IMR-90 (cell line): ENCODE measurements at regions not wholly inside any gene's neighbourhood (a gene's known extent, or its start where the extent isn't known, plus 50 kb on each side); places are given as distances from the start of the nearest gene placed in this dataset.

ENCODE experiments used
- ATAC-seq: fragments of 200-7000 bp; cut with Tn5 transposase; 2 replicates; pipeline ENCODE4 v1.9.1; 2020; ENCODE audit warnings: low read depth, mild to moderate bottlenecking, moderate library complexity
- BruUV-seq: library from RNA; stranded (reverse); fragments of 400-500 nt; replicated peaks from 2 replicates; lab custom pipeline; 2021; lab: Mats Ljungman, UMichigan
- CTCF ChIA-PET: fragments of 300-600 bp; formaldehyde crosslinking; extraction: SDS; loops from one replicate; lab custom pipeline; 2021; ENCODE audit warnings: antibody characterized with exemption; lab: Yijun Ruan, JAX
- POLR2A ChIA-PET: fragments of 300-600 bp; sonication (Branson Sonifier 250); formaldehyde crosslinking; loops from one replicate; lab custom pipeline; 2022; ENCODE audit warnings: antibody characterized with exemption; ENCODE audit not compliant: unreplicated experiment; lab: Charles Lee
- DNase-seq: peaks from one replicate; pipeline ENCODE4 v3.0.0; 2013
- H2AFZ ChIP-seq: replicated peaks from 2 replicates; pipeline ENCODE3; 2013; ENCODE audit warnings: low read length, mild to moderate bottlenecking; ENCODE audit not compliant: poor library complexity
- H2AK5ac ChIP-seq: 2 replicates; pipeline ENCODE4 v1.6.1; 2013; ENCODE audit warnings: low read depth, low read length, inconsistent platforms
- H2AK9ac ChIP-seq: replicated peaks from 2 replicates; pipeline ENCODE3; 2013; ENCODE audit warnings: mild to moderate bottlenecking, low read depth, low read length, moderate library complexity; ENCODE audit not compliant: poor library complexity
- H2BK120ac ChIP-seq: 2 replicates; pipeline ENCODE4 v1.6.1; 2013; ENCODE audit warnings: low read depth, low read length, inconsistent platforms
- H2BK15ac ChIP-seq: 3 replicates; pipeline ENCODE4 v1.6.1; 2013; ENCODE audit warnings: low read depth, low read length, inconsistent platforms
- H2BK20ac ChIP-seq: 2 replicates; pipeline ENCODE4 v1.6.1; 2013; ENCODE audit warnings: low read depth, mild to moderate bottlenecking, inconsistent platforms, low read length, moderate library complexity
- H2BK5ac ChIP-seq: 2 replicates; pipeline ENCODE4 v1.6.1; 2013; ENCODE audit warnings: mild to moderate bottlenecking, low read depth, low read length, inconsistent platforms; ENCODE audit not compliant: poor library complexity, severe bottlenecking
- H3K14ac ChIP-seq: replicated peaks from 2 replicates; pipeline ENCODE4 v1.6.1; 2013; ENCODE audit warnings: low read depth, low read length, inconsistent platforms
- H3K18ac ChIP-seq: 2 replicates; pipeline ENCODE4 v1.6.1; 2013; ENCODE audit warnings: low read depth, low read length, control low read depth
- H3K23ac ChIP-seq: 2 replicates; pipeline ENCODE4 v1.6.1; 2013; ENCODE audit warnings: low read depth, low read length, inconsistent platforms
- H3K27ac ChIP-seq: 2 replicates; pipeline ENCODE4 v1.5.1; 2013; ENCODE audit warnings: mild to moderate bottlenecking, control low read depth, low read length; ENCODE audit not compliant: insufficient read depth
- H3K27me3 ChIP-seq: 2 replicates; pipeline ENCODE4 v1.6.1; 2013; ENCODE audit warnings: low read length; ENCODE audit not compliant: control insufficient read depth, insufficient read depth
- H3K36me3 ChIP-seq: 2 replicates; pipeline ENCODE4 v1.6.1; 2013; ENCODE audit warnings: low read length, mixed read lengths; ENCODE audit not compliant: control insufficient read depth, insufficient read depth
- H3K4ac ChIP-seq: 2 replicates; pipeline ENCODE4 v1.6.1; 2013; ENCODE audit warnings: low read depth, low read length, inconsistent platforms
- H3K4me1 ChIP-seq: 2 replicates; pipeline ENCODE4 v1.6.1; 2013; ENCODE audit warnings: low read length, mixed read lengths; ENCODE audit not compliant: control insufficient read depth, insufficient read depth
- H3K4me2 ChIP-seq: 2 replicates; pipeline ENCODE4 v1.6.1; 2013; ENCODE audit warnings: low read depth, mild to moderate bottlenecking, control low read depth, low read length, moderate library complexity
- H3K4me3 ChIP-seq: 2 replicates; pipeline ENCODE4 v1.5.1; 2013; ENCODE audit warnings: low read depth, mild to moderate bottlenecking, control low read depth, low read length, moderate library complexity; ENCODE audit not compliant: insufficient read depth
- H3K56ac ChIP-seq: 2 replicates; pipeline ENCODE4 v1.6.1; 2013; ENCODE audit warnings: low read length, inconsistent platforms; ENCODE audit not compliant: insufficient read depth; ENCODE audit errors: extremely low read depth
- H3K79me1 ChIP-seq, 2 experiments: 2 replicates each; pipeline ENCODE4 v1.6.1; 2013; ENCODE audit warnings: low read length in 2 of 2, inconsistent platforms in 1 of 2, low read depth in 1 of 2
- H3K9ac ChIP-seq: 2 replicates; pipeline ENCODE4 v1.6.1; 2013; ENCODE audit warnings: low read depth, low read length, control low read depth
- H3K9me1 ChIP-seq: 2 replicates; pipeline ENCODE4 v1.6.1; 2013; ENCODE audit warnings: low read length, inconsistent platforms; ENCODE audit not compliant: insufficient read depth
- H3K9me3 ChIP-seq: 2 replicates; pipeline ENCODE4 v1.6.1; 2013; ENCODE audit warnings: low read length; ENCODE audit not compliant: control insufficient read depth, insufficient read depth
- H4K20me1 ChIP-seq: 2 replicates; pipeline ENCODE4 v1.6.1; 2013; ENCODE audit warnings: low read length, inconsistent platforms; ENCODE audit not compliant: insufficient read depth
- H4K5ac ChIP-seq: 2 replicates; pipeline ENCODE4 v1.6.1; 2013; ENCODE audit warnings: mild to moderate bottlenecking, low read depth, low read length, control low read depth
- H4K8ac ChIP-seq, 2 experiments: 2 replicates each; pipeline ENCODE4 v1.6.1; 2013; ENCODE audit warnings: low read depth in 2 of 2, low read length in 2 of 2, control low read depth in 1 of 2, inconsistent platforms in 1 of 2
- H4K91ac ChIP-seq: 2 replicates; pipeline ENCODE4 v1.6.1; 2013; ENCODE audit warnings: low read depth, low read length, inconsistent platforms; ENCODE audit not compliant: insufficient read depth
- BHLHE40 ChIP-seq: fragments of 150-350 bp; IDR thresholded peaks from 2 replicates; pipeline ENCODE4 v1.6.1; 2016; ENCODE audit warnings: mild to moderate bottlenecking, low read depth, low read length
- CEBPB ChIP-seq: IDR thresholded peaks from 2 replicates; pipeline ENCODE4 v1.6.1; 2012; ENCODE audit warnings: low read depth, low read length, improper control_type of control experiment
- CHD1 ChIP-seq: IDR thresholded peaks from 2 replicates; pipeline ENCODE4 v1.6.1; 2012; ENCODE audit warnings: low read depth, low read length, improper control_type of control experiment
- CTCF ChIP-seq: conservative IDR thresholded peaks from 2 replicates; pipeline ENCODE4 v1.5.1; 2012; ENCODE audit warnings: mild to moderate bottlenecking, low read depth, low read length, improper control_type of control experiment
- ELK1 ChIP-seq: fragments of 150-350 bp; IDR thresholded peaks from 2 replicates; pipeline ENCODE4 v1.6.1; 2016; ENCODE audit warnings: low read depth, mild to moderate bottlenecking, low read length, moderate library complexity, borderline replicate concordance
- FOS ChIP-seq: fragments of 150-350 bp; IDR thresholded peaks from 2 replicates; pipeline ENCODE4 v1.6.1; 2016; ENCODE audit warnings: low read depth, low read length
- MAFK ChIP-seq: IDR thresholded peaks from 2 replicates; pipeline ENCODE4 v1.6.1; 2012; ENCODE audit warnings: low read depth, low read length, improper control_type of control experiment
- MAZ ChIP-seq: IDR thresholded peaks from 2 replicates; pipeline ENCODE4 v1.6.1; 2012; ENCODE audit warnings: low read depth, mild to moderate bottlenecking, low read length, improper control_type of control experiment, moderate library complexity, borderline replicate concordance
- MXI1 ChIP-seq: IDR thresholded peaks from 2 replicates; pipeline ENCODE4 v1.6.1; 2012; ENCODE audit warnings: low read depth, mild to moderate bottlenecking, low read length, moderate library complexity, borderline replicate concordance
- NFE2L2 ChIP-seq: fragments of 150-350 bp; IDR thresholded peaks from 2 replicates; pipeline ENCODE4 v1.6.1; 2016; ENCODE audit warnings: low read depth, mild to moderate bottlenecking, low read length
- POLR2A ChIP-seq: IDR thresholded peaks from 2 replicates; pipeline ENCODE4 v1.6.1; 2012; ENCODE audit warnings: mild to moderate bottlenecking, low read depth, low read length
- RAD21 ChIP-seq: IDR thresholded peaks from 2 replicates; pipeline ENCODE4 v1.6.1; 2012; ENCODE audit warnings: low read length, improper control_type of control experiment
- RCOR1 ChIP-seq: IDR thresholded peaks from 2 replicates; pipeline ENCODE4 v1.6.1; 2012; ENCODE audit warnings: mild to moderate bottlenecking, low read length, improper control_type of control experiment; ENCODE audit not compliant: insufficient replicate concordance
- RFX5 ChIP-seq: IDR thresholded peaks from 2 replicates; pipeline ENCODE4 v1.8.0; 2012; ENCODE audit warnings: low read depth, mild to moderate bottlenecking, low read length, moderate library complexity
- SMC3 ChIP-seq: fragments of 150-350 bp; IDR thresholded peaks from 2 replicates; pipeline ENCODE4 v1.6.1; 2016; ENCODE audit warnings: low read depth, mild to moderate bottlenecking, antibody characterized with exemption, low read length, moderate library complexity
- USF2 ChIP-seq: fragments of 150-350 bp; IDR thresholded peaks from 2 replicates; pipeline ENCODE4 v1.6.1; 2017; ENCODE audit warnings: mild to moderate bottlenecking, antibody characterized with exemption, low read length, low read depth
- WGBS, 2 experiments: methylation state at CpG; one replicate each; pipeline versions ENCODE4 v1.1.5 to v1.1.7; 2013; ENCODE audit warnings: missing lambda C conversion rate in 2 of 2; ENCODE audit not compliant: insufficient read length in 1 of 2; ENCODE audit errors: extremely low coverage in 2 of 2; 5-methylcytosine and 5-hydroxymethylcytosine counted together
- dilution Hi-C: fragments of 300-500 bp; cut with HindIII; formaldehyde crosslinking; loops from one replicate; pipeline ENCODE4 v1.14.3; 2018; ENCODE audit warnings: low sequenced_read_pairs; ENCODE audit not compliant: unreplicated experiment
- in situ Hi-C: fragments of 300-500 bp; cut with MboI; formaldehyde crosslinking; loops from 3 replicates; pipeline ENCODE4 v1.14.3; 2019; ENCODE audit warnings: low sequenced_read_pairs, inconsistent platforms, mixed read lengths
- intact Hi-C: fragments of 100-400 bp; cut with micrococcal nuclease; formaldehyde crosslinking; loops from 2 replicates; pipeline ENCODE4 v1.10.0; 2022

GRCh38 chr4:145348291-145348690, 133.4 kb upstream of the SMAD1 start:
- no peaks in the 10 kb centered on the region for H3K79me1 ChIP-seq
- no peak overlapping the region for H2BK5ac ChIP-seq
- DNase-seq (no peak), ATAC-seq (no peak)
- H2BK20ac ChIP-seq = no peak overlapping the region
- no peak overlapping the region for H2AK5ac ChIP-seq
- no peaks in the 10 kb centered on the region for H3K27me3 ChIP-seq
- no peak overlapping the region for H4K5ac ChIP-seq
- no peak overlapping the region for H3K14ac ChIP-seq
- H3K36me3 ChIP-seq = no peaks in the 10 kb centered on the region
- no peak overlapping the region for H3K23ac ChIP-seq
- H4K91ac ChIP-seq = no peak overlapping the region
- H3K18ac ChIP-seq = no peak overlapping the region
- H3K9me3 ChIP-seq = no peaks in the 10 kb centered on the region
- intact Hi-C loops (no loop called here), dilution Hi-C loops (no loop called here), in situ Hi-C loops (no loop called here)
- no peak overlapping the region for H2AFZ ChIP-seq
- ChIA-PET CTCF (interaction anchor here (1.1 kb wide), 1 partner anchor 11 kb away, joined by 3 read pairs; no protein-coding TSS in a partner anchor), POLR2A (no interaction called here)
- H2AK9ac ChIP-seq = no peak overlapping the region
- no peak overlapping the region for H4K8ac ChIP-seq
- H3K4me1 ChIP-seq = no peaks in the 10 kb centered on the region
- H4K20me1 ChIP-seq = no peaks in the 10 kb centered on the region
- no peak overlapping the region for H3K56ac ChIP-seq
- H3K4me2 ChIP-seq = no peak overlapping the region
- no peak overlapping the region for H2BK120ac ChIP-seq
- no peak overlapping the region for H3K9ac ChIP-seq
- H3K27ac ChIP-seq = no peak overlapping the region
- no peak overlapping the region for H3K4me3 ChIP-seq
- H2BK15ac ChIP-seq = no peak overlapping the region
- H3K9me1 ChIP-seq = no peaks in the 10 kb centered on the region
- no CpG with 5 or more reads among the region's 4 CpGs for WGBS, 2 experiments
- no peak overlapping the region for H3K4ac ChIP-seq
- BruUV-seq = no TSS peak
- TF ChIP-seq CEBPB (no peak), RFX5 (no peak), MAFK (no peak), NFE2L2 (no peak), MAZ (no peak), USF2 (no peak), CTCF (no peak), RAD21 (no peak), FOS (no peak), ELK1 (no peak), SMC3 (no peak), RCOR1 (no peak), BHLHE40 (no peak), CHD1 (no peak), MXI1 (no peak), POLR2A (no peak)
